ENCODE measurements at regions not wholly inside any gene's neighbourhood (a gene's known extent, or its start where the extent isn't known, plus 50 kb on each side); places are given as distances from the start of the nearest gene placed in this dataset.

DNA sequence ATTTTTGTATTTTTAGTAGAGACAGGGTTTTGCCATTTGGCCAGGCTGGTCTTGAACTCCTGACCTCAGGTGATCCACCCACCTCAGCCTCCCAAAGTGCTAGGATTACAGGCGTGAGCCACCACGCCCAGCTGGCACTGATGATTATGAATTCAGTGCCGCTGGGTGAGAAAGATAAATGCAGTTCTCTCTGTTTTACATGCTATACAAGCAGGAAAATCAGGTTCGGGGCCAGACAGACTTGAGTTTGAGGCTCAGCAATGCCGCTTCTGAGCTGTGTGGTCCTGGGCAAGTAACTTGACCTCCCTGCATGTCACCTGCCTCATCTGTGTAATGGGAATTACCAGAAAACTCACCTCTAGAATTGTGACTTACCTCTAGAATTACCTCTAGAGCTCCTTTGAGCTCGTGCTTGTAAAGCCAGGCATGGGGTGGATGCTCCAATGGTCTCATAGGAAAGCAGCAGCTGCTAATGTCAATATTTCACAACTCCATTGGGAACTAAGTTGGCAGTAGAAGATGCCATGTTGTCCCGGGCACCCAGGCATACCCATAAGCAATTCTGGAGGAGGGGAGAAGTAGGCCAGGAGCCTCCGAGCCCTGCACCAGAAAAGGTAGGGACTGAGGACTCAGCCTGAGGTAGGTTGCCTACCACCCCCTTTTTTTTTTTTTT is 119.8 kb upstream of the SLC25A33 start:
- DNase-seq: no peak

DNA sequence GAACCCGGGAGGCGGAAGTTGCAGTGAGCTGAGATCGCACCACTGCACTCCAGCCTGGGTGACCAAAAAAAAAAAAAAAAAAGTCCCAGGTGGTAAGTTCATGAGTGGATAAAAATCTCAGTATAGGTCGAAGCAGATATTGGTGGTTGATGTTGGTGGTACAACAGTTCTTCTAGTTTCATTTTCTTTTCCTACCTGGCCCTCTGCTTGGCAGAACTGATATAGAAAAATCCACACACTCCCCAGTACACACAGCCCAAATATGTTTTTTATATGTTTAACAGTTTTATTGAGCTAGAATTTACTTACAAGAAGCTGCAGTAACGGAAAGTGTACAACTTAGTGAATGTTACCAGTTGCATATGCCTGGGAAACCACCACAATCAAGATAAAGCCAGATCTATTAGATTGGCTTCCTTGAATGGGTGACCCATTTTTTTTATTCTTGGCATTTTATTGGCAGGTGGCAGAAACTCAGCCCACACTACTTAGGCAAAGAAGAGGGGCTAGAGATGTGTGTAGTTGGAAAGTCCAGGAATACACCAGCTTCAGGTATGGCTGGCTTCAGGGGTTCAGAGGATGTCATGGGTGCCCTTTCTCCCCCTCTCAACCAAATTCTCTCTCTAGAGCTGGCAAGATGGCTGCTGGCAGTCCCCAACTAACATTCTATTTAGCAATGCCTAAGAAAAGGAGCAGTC is 118.3 kb upstream of the SLC25A33 start:
- DNase-seq: no peak

- no peak for DNase-seq
Measured at GRCh38 chr1:9421533-9421873, 117.8 kb upstream of the SLC25A33 start.

- DNase-seq: no peak
Measured at GRCh38 chr1:9422321-9422720, 116.9 kb upstream of the SLC25A33 start.

DNA sequence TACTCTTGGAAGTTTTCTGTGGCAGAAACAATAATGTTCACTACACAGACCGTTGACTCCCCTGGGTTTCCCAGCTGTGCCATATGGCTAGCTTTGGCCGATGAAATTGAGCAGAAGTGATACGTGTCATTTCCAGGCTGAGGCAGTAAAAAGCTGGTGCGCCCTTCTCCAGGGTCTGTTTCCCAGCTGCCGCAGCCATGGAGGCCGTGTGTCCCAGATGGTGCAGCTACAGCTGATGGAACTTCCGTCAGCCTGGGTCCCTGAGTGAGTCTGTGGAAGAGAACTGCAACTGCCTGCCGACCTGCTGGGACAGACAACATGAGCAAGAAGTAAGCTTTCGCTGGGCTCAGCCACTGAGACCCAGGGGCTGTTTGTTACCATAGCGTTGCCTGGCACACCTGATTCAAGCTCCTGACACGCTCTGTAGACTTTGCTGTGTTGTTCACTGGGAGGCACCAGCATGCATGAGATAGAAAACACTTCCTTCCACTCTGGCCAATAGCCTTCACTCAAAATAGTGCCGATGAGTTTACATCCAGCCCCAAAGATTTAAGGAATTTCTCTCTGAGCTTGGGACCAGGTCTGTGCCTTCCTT is 116.3 kb upstream of the SLC25A33 start:
- DNase-seq: no peak

GRCh38 chr1:9424261-9424660 is 115.0 kb upstream of the SLC25A33 start:
- no peak for DNase-seq

DNA sequence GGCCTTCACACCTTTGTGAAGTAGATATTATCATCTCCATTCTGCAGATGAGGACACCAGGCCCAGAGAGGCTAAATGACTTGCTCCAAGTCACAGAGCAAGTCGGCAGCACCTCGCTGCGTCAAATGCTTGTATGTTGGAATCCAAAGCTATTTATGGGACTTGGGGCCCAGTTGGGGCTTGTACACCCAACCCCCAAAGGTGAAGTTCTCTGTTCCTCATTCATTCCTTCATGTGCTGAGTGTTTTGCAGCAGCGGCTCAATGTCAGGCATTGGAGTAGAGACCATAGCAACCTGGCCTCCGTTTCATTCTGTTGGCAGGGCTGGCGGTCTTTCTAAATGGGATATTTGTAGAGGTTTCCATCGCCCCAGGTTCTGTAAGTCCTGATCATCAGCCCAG is 113.4 kb upstream of the SLC25A33 start:
- no peak for DNase-seq

DNA sequence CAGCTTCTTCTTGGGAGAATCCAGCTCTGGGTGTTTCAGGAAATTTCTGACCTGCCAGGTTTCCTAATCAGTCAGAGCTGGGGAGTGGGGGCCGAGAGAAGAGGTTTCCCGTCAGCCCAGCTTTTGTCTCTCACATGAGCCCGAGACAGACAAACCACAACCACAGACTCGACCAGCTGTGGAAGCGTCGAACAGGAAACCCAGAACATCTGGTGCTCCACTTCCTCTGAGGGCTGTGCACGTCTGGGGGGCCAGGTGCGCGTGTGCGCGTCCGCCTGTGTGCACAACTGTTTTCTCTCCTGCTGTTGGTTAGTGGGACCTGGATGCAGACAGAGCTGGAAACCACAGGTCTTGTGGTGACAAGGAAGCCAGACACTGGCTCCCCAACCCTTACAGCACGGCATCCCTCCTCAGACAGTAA is 113.0 kb upstream of the SLC25A33 start:
- DNase-seq: no peak

GRCh38 chr1:9427388-9427787 is 111.9 kb upstream of the SLC25A33 start:
- no peak for DNase-seq

GRCh38 chr1:9428601-9429341 is 110.5 kb upstream of the SLC25A33 start:
- DNase-seq: peak; percentile 99

GRCh38 chr1:9429342-9429711 is 109.9 kb upstream of the SLC25A33 start:
- no peak for DNase-seq

DNA sequence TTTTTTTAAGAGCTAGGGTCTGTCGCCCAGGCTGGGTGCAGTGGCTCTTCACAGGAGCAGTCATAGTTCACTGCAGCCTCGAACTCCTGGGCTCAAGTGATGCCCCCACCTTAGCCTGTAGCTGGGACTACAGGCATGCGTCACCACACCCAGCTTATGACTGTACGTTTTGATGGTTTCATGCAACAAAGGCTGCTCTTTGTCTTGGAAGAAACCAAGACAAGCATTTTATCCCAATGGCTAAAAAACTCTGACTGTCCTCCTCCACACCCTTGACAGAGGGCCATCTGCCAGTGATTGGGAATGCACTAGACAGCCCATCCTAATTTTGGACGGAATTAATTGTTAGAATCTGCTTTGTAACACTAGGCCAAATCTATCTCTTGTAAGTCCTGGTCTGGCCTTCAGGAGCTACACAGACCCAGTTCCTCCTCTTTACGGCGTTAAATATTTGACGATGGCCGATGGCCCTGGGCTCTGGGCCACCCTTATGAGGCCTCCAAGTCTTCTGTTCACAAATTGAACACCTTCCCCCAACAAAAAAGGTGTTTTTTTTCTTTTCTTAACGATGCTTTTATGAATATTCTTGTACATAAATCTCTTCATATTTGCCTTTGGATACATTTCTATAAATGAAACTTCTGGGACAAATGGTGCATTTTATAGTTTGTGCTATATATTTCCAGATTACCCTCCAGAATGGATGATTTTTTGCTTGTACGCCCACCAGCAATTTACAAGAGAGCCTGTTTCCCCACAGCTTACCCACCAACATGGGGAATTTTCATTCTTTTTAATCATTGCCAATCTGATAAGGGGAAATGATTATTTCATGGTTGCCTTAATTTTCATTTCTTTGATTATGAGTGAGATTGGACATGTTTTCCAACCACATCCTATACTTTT is 104.8 kb upstream of the SLC25A33 start:
- no peak for DNase-seq

- DNase-seq: no peak
Measured at GRCh38 chr1:9435153-9435636, 104.1 kb upstream of the SLC25A33 start.

GRCh38 chr1:9435854-9436640 is 103.2 kb upstream of the SLC25A33 start:
- DNase-seq: no peak

- DNase-seq: no peak
Measured at GRCh38 chr1:9437961-9438430, 101.3 kb upstream of the SLC25A33 start.

GRCh38 chr1:9438431-9439073 is 100.7 kb upstream of the SLC25A33 start:
- no peak for DNase-seq

- no peak for DNase-seq
Measured at GRCh38 chr1:9439074-9439761, 100.0 kb upstream of the SLC25A33 start.

DNA sequence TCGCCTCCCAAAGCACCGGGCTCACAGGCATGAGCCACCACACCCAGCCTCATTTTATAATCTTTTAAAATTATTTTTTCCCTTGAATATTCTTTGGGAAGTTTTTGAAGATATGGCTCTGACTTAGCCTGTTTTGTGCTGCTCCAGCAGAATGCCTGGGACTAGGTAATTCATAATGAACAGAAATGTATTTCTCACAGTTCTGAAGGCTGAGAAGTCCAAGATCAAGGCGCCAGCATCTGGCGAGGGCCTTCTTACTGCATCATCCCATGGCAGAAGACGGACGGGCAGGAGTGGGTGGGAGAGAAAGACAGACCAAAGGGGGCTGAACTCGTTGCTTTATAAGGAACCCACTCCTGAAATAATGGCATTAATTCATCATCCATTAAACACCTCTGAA is 99.0 kb upstream of the SLC25A33 start:
- DNase-seq: no peak

DNA sequence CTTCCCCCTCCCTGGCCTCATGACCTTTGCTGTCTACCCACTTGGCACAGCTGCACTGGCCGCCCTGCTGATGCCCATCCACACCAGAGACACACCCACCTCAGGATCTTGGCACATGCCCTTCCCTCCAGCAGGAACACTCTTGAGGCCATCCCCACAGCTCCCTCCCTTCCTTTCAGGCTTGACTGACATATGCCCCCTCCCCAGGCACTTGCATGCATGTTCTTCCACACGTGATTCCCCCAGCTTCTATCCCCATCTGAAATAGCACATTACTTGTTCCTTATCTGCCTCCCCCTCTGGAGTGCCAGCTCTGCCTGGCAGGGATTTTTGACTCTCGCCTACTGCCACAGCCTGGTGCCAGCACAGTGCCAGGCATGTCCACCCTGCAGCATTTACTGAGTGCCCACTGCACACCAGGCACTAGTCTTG is 98.5 kb upstream of the SLC25A33 start:
- no peak for DNase-seq

Data from renal pelvis (tissue), 1 donor.